MG63 (cell line): ENCODE measurements at regions not wholly inside any gene's neighbourhood (a gene's known extent, or its start where the extent isn't known, plus 50 kb on each side); places are given as distances from the start of the nearest gene placed in this dataset.
"Not testable (repeated sequence)": the region's sequence is repeated elsewhere in the genome, so short reads cannot be mapped to it uniquely, and the experiment has no call there.

ENCODE experiments used
- DNase-seq: peaks from one replicate; pipeline ENCODE4 v3.0.0-alpha.2; 2020
- H3K27me3 ChIP-seq: fragments of 250-450 bp; sonication (Bioruptor Pico); 2 replicates; pipeline ENCODE4 v1.5.1; 2020; ENCODE audit warnings: mild to moderate bottlenecking, moderate library complexity
- H3K36me3 ChIP-seq: fragments of 250-450 bp; sonication (Bioruptor Pico); 2 replicates; pipeline ENCODE4 v1.5.1; 2020; ENCODE audit warnings: mild to moderate bottlenecking, moderate library complexity
- H3K4me3 ChIP-seq: fragments of 250-450 bp; sonication (Bioruptor Pico); 2 replicates; pipeline ENCODE4 v1.5.1; 2020; ENCODE audit warnings: mild to moderate bottlenecking, moderate library complexity
- H3K9me3 ChIP-seq: fragments of 250-450 bp; sonication (Bioruptor Pico); 2 replicates; pipeline ENCODE4 v1.5.1; 2020; ENCODE audit warnings: mild to moderate bottlenecking, moderate library complexity

DNA sequence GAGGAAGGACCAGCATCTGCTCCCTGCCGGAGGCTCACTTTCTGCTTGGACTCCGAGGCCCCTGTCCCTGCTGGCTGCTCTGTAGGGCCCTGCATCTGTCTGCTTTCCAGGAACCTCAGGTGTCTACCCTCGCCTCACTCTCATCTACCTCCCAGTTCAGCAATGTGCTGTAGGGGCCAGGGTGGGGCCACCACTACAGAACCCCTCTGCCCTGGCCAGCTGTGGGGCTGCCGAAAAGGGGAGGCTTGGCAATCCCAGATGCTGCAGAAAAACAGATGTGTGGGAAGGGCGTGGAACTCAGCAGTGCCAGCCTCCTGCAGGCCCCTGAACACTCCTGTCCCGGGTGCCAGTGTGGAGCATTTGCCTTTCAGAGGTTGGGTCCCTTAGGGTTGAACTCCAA lies 80.1 kb upstream of the ZNF469 start:
- Histone ChIP-seq H3K9me3 (no peaks in the 10 kb centered on the region), H3K27me3 (no peaks in the 10 kb centered on the region)
- DNase-seq, result no peak

DNA sequence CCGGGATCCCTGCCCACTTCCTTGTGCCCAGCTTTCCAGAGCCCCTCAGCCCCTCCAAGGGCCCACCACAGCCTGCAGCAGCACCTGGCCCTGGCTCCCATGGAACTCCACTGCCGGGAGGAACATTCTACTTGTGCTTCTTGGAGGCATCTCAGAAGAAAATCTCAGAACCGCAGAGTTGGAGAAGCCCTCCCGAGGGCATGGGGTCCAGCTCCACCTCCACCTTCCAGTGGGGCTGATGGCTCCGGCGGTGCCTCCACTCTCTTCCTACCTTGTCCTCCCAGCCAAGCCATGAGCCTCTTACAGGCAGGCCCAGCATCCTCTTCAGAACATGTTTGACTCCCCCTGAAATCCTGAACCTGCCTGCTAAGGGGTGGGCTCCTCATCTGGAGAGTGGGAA lies 79.4 kb upstream of the ZNF469 start:
- Histone ChIP-seq H3K4me3 (no peak overlapping the region), H3K36me3 (no peaks in the 10 kb centered on the region), H3K27me3 (no peaks in the 10 kb centered on the region), H3K9me3 (no peaks in the 10 kb centered on the region)
- DNase-seq, result no peak

More for the DNA sequence above, 80.1 kb upstream of the ZNF469 start:
- Histone ChIP-seq H3K4me3 (no peak overlapping the region), H3K36me3 (no peaks in the 10 kb centered on the region)

DNA sequence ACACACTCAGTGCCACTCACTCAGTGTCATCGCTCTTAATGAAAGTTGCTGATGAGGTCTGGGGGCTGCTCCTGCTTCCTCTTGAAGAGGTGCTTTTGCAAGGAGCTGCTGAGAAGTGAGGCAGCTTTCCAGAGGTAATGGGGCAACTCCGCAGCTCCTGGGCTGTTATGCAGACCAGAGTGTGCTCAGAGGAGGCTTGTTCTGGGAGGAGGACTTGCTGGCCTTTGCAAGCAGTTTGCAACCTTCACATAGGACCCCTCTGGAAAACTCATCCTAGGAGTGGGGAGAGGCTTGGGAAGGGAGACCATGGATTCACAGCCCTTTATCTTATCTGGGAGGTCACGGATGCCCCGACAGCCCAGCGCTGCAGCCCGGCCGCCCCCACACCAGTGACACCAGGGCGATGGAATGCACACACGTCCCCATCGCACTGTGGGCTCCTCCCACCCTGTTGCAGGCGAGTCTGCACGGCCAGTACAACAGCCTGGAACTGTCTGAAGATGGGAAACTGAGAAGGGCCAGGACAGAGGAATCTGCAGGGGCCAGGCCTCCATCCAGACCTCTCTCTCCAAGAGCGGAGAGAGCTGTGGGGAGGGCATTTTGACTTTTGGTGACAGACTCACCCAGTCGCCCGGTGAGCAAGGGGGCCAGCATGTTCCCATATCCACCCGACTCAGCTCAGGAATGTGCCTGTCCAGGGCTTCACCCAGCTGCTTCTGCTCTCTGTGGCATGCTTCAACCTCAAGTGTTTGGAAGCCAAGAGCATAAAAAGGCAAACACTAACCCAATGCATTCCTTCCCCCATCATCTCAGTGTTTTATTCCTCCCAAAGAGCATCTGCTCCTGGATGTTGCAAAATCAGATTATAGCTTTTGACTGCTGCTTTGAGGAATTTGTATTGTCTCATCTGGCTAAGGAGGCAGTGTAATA lies 78.6 kb upstream of the ZNF469 start:
- Histone ChIP-seq H3K36me3 (no peaks in the 10 kb centered on the region), H3K4me3 (no peak overlapping the region), H3K27me3 (no peaks in the 10 kb centered on the region), H3K9me3 (no peaks in the 10 kb centered on the region)
- DNase-seq, result peak; percentile 58

DNA sequence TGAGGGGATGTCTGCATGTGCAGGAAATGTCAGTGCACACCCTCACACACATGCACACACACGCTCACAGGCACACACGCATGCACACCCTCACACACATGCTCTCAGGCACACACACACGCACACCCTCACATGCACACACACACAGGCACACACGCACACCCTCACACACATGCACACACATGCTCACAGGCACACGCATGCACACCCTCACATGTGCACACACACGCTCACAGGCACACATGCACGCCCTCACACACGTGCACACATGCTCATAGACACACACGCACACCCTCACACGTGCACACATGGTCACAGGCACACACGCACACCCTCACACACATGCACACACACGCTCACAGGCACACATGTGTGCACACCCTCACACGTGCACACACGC lies 77.6 kb upstream of the ZNF469 start:
- no peak for DNase-seq
- Histone ChIP-seq H3K27me3 (no peaks in the 10 kb centered on the region), H3K36me3 (no peaks in the 10 kb centered on the region), H3K9me3 (no peaks in the 10 kb centered on the region), H3K4me3 (no peak overlapping the region)

DNA sequence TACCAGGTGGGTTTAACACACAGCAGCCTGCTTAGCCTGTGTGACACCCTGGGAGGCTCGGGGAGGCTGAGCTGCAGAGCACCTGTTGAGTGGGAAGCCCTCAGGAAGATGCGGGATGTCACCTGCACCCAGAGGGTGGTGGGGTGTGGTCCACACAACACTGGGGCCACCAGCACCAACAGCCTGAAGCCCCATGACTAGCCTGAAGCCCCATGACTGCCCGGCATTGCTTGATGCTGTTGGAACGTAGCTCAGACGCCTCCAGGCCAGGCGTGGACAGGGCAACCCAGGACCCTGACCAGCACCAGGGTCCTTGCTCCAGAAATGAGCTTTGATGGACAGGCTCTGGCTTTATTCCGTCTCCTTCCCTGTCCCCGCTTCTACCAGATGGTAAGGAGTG lies 76.3 kb upstream of the ZNF469 start:
- H3K36me3 ChIP-seq, result no peaks in the 10 kb centered on the region
- DNase-seq, result no peak
- no peaks in the 10 kb centered on the region for H3K27me3 ChIP-seq
- no peaks in the 10 kb centered on the region for H3K9me3 ChIP-seq
- H3K4me3 ChIP-seq, result no peak overlapping the region

DNA sequence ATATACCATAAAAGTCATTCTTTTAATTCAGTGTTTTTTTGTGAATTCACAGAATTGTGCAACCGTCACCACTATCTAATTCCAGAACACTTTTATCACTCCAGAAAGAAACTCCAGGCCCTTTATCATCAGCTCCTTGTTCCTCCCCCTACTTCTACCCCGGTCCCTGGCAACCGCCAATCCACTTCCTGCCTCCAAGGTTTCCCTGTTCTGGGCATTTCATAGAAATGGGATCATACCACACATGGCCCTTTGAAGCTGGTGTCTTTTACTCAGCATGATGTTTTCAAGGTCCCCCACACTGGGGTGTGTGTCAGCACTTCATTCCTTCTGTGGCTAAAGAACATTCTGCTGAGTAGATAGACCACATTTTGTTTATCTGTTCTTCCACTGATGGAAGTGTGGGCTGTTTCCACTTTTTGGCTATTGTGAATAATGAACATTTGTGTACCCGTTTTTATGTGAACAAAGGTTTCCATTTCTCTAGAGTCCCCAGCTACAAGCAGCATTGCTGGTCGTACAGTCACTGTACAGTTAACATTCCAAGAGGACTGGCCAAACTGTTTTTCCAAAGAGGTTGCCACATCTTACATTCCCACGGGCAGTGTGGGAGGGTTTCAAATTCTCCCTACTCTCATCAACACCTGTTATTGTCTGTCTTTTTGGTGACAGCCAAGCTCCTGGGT lies 75.8 kb upstream of the ZNF469 start:
- peak; percentile 30 for DNase-seq
- Histone ChIP-seq H3K36me3 (no peaks in the 10 kb centered on the region), H3K4me3 (no peak overlapping the region), H3K27me3 (no peaks in the 10 kb centered on the region), H3K9me3 (no peaks in the 10 kb centered on the region)

DNA sequence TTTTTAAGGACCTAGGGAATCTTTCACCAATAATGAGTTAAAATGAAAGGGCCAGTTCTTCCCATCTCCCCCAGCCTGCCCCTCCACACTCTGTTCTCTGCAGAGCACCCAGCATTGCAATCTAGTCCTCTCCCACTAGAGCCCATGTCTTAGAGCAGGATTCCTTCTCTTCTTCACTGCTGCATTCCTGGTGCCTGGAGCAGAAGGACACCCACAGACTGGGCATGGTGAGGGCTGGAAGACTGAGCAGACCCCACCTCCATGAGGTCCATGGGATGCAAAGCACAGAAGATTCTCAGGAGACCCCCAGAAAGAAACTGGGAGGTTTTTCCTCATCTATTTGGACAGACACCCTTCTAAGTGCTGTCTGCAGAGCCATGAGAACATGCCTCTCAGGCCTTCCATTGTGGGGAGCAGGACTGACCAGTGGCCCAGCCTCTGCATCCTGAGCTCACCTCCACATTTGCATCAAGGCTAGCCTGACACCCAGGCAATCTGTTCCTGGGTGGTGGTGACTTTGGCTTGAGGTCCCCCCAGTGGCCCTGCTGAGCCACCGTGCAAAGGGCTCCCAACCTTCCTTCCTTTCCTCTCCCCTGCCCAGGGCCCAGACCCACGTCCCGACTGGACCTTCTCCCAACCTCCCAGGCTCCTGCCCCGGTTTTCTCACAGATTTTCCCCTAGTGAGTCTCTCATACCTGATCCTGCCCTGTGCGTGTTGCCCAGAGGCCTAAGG lies 74.2 kb upstream of the ZNF469 start:
- no peak for DNase-seq
- H3K36me3 ChIP-seq, result no peaks in the 10 kb centered on the region
- H3K27me3 ChIP-seq, result no peaks in the 10 kb centered on the region

DNA sequence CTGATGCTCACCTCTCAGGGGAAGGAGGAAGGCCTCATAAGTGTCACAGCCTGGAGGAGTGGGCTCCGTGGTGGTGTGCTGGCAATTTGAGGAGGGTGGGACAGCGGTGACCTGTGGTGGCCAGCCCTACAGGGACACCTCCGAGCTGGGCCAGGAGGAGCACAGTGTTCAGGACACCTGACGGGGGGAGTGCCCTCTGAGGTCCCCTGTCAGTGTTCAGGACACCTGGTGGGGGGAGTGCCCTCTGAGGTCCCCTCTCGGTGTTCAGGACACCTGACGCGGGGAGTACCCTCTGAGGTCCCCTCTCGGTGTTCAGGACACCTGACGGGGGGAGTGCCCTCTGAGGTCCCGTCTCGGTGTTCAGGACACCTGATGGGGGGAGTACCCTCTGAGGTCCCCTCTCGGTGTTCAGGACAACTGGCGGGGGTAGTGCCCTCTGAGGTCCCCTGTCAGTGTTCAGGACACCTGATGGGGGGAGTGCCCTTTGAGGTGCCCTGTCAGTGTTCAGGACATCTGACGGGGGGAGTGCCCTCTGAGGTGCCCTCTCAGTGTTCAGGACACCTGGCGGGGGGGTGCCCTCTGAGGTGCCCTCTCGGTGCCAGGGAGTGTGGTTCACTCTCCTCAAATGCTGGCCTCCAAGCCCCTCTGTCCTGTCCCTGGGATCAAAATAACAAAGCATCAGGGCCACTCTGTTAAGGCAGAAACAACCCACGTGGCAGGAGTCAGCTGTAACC lies 73.4 kb upstream of the ZNF469 start:
- no peak for DNase-seq
- no peaks in the 10 kb centered on the region for H3K36me3 ChIP-seq
- no peaks in the 10 kb centered on the region for H3K9me3 ChIP-seq
- no peak overlapping the region for H3K4me3 ChIP-seq
- no peaks in the 10 kb centered on the region for H3K27me3 ChIP-seq

More for the DNA sequence above, 74.2 kb upstream of the ZNF469 start:
- H3K9me3 ChIP-seq, result no peaks in the 10 kb centered on the region
- H3K4me3 ChIP-seq, result no peak overlapping the region

DNA sequence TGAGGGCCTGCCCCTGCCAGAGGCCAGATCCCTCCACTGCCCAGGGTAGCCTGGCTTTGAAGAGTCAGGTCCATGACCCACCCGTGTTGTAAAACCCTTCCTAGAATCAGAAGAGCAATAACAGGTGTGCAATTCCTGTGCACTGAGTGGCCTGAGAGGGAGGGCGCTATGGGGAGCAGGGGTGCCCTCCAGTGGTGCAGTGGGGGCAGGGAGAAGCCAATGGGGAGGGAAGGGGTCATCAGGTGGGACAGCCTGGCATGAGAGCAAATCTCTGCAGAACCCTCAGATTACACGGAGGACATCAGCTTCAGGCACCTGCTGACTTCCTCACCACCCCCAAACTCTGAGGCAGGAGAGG lies 72.9 kb upstream of the ZNF469 start:
- Histone ChIP-seq H3K4me3 (no peak overlapping the region), H3K9me3 (no peaks in the 10 kb centered on the region), H3K27me3 (no peaks in the 10 kb centered on the region), H3K36me3 (no peaks in the 10 kb centered on the region)
- DNase-seq, result no peak

DNA sequence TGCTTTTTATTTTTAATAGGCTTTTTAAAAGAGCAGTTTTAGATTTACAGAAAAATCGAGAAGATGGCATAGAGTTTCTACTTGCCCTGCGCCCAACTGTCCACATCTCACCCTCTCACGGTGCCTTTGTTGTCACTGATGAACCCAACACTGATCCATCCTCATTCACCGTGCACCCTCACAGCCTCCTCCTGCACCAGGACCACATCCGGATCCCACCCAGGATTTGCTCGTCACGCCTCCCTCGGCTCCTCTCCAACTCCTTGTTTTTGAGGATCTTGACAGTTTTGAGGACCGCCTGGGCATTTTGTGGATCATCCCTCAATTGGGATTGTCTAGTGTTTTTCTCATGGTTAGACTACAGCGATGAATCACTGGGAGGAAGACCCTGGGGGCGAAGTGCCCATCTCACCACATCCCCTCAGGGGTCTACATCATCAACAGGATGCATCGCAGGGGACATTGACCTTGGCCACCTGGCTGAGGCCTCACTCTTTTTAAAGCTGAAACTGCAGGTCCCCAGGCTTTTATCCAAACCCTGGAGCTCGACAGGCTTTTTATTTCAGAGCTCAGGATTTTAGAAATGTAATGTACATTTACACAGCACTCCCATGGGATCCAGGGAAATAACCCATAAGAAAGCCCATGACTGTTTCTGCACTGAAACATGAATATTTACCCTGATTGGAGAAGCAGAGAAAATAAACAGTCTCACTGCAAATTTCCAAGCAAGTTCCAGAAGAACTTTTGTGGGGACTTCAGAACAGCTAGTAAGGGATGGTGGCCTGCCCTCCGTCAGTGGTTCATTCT lies 71.8 kb upstream of the ZNF469 start:
- H3K4me3 ChIP-seq, result no peak overlapping the region
- DNase-seq, result no peak
- H3K36me3 ChIP-seq, result no peaks in the 10 kb centered on the region

DNA sequence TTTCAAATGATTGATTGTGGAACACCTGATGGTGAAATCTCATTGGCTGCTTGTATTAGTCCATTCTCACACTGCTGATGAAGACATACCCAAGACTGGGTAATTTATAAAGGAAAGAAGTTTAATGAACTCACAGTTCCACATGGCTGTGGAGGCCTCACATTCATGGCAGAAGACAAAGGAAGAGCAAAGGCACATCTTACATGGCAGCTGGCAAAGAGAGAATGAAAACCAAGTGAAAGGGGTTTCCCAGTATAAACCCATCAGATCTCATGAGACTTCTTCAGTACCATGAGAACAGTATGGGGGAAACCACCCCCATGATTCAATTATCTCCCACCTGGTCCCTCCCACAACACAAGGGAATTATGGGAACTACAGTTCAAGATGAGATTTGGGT lies 70.9 kb upstream of the ZNF469 start:
- not testable (repeated sequence) for H3K36me3 ChIP-seq, H3K4me3 ChIP-seq, DNase-seq, H3K27me3 ChIP-seq, H3K9me3 ChIP-seq

More for the DNA sequence above, 71.8 kb upstream of the ZNF469 start:
- Histone ChIP-seq H3K9me3 (no peaks in the 10 kb centered on the region), H3K27me3 (no peaks in the 10 kb centered on the region)

DNA sequence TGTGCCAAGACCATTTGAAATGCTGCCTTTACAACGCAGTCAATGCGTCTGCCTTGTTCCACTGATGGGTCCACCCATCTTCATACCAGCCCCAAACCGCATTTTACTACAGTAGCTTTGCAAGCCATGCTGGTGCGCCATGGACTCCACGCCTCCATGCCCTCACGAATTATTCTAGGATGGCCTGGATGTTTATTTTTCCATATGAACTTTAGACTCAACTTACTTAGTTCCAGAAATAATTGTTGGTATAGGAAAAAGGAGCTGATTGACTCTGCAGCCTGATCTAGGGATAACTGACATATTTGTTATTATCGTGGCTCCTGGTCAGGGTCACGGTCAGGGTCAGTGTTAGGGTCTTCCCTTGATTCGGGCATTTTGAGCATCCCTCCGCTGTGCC lies 70.0 kb upstream of the ZNF469 start:
- DNase-seq, result no peak

DNA sequence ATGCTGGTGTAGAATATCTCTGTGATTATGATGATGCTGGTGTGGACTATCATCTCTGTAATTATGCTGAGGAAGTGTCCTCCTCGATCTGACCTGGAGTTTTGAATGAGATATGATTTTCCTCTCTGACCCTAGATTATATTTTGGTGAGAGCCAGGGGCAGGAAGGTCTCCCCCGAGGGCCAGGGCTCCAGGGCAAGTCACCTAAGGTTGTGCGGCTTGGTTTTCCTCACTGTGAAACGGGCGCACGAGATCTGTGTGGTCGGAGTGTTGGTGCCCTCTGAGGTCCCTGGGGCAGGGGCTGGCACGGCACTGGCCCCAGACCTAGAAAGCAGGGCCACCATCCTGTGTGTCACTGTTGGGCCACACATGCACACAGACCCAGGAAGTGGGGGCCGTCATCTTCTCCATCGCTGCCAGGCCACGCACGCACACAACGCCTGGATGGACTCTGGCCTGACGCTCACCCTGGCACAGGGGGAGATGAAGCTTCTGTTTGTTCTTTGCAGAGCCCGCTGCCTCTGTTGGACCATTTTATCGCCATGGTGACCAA lies 67.7 kb upstream of the ZNF469 start:
- Histone ChIP-seq H3K9me3 (no peaks in the 10 kb centered on the region), H3K36me3 (no peaks in the 10 kb centered on the region), H3K27me3 (no peaks in the 10 kb centered on the region), H3K4me3 (no peak overlapping the region)
- no peak for DNase-seq

More for the DNA sequence above, 70.0 kb upstream of the ZNF469 start:
- Histone ChIP-seq H3K27me3 (no peaks in the 10 kb centered on the region), H3K4me3 (no peak overlapping the region), H3K9me3 (no peaks in the 10 kb centered on the region), H3K36me3 (no peaks in the 10 kb centered on the region)

DNA sequence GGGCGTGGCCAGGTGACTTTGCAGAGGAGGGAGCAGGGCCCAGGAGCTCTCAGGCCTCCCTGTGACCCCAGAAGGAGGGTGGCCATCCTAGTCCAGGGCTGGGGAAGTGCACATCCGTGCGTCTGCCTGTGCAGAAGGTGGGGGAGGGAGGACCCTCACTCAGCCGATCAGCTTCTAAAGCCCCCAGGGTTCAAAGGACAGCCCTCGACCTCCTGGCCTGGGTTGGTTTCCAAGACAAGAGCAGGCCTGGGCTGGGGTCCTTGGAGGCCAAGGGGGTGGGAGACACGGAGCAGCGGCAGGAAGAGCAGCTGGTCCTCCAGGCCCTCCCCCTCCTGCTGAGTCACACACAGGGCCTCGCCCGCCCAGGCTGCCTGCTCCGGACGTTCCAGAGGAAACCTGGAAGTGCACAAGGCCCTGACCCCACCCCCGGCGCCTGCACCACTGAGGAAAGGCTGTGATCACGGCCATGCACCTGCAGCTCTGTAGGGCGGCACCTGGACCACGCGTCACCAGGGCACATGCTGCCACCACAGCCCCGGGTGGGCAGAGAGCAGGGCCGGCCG lies 67.1 kb upstream of the ZNF469 start:
- Histone ChIP-seq H3K36me3 (no peaks in the 10 kb centered on the region), H3K4me3 (no peak overlapping the region), H3K27me3 (no peaks in the 10 kb centered on the region), H3K9me3 (no peaks in the 10 kb centered on the region)
- DNase-seq, result peak; percentile 40

DNA sequence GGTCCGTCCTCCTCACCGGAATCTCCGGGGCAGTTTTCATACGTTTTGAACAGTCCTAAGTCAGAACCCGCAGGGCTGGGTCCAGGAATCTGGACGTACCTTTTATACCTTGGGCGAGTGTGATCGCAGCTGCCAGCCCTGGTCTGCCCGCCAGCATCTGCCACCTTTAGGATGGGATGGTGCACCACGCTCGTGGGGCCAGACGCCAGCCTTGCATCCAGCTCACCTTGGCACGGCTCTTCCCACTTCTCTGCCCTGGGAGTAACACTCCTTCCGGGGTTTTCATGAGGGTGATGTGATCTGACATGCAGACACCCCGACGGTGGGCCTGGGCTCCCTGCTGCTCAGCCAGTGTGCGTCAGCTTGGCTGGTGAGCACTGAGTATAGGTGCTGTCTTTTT lies 66.6 kb upstream of the ZNF469 start:
- no peaks in the 10 kb centered on the region for H3K27me3 ChIP-seq
- DNase-seq, result no peak
- H3K36me3 ChIP-seq, result no peaks in the 10 kb centered on the region
- H3K9me3 ChIP-seq, result no peaks in the 10 kb centered on the region
- H3K4me3 ChIP-seq, result no peak overlapping the region
